GM21717 (cell line): ENCODE measurements at regions not wholly inside any gene's neighbourhood (a gene's known extent, or its start where the extent isn't known, plus 50 kb on each side); places are given as distances from the start of the nearest gene placed in this dataset.
"Not testable (repeated sequence)": the region's sequence is repeated elsewhere in the genome, so short reads cannot be mapped to it uniquely, and the experiment has no call there.

Experiments used
- ATAC-seq: cut with Tn5 transposase; IDR thresholded peaks from one replicate; pipeline ENCODE4 v1.9.1; 2021; ENCODE audit warnings: mild to moderate bottlenecking, moderate library complexity; ENCODE audit not compliant: unreplicated experiment

DNA sequence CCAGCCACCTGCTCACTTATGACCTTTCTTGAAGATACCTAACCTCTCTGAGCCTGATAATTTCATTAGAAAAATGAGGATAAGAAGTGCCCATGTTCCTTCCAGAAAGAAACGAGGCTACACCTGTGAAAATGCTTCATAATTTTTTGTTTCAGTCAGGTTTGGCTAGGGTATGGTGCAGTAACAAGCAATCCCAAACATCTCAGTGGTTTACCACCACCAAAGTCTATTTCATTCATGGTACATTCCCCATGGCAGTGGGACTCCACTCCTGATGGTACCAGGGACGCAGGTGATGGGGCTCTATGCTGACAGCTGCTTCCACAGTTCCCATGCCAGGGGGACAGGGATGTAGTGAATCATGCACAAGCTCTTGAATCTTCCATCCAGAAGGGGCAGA, 147.6 kb upstream of the CES5A start:
- ATAC-seq = no peak

DNA sequence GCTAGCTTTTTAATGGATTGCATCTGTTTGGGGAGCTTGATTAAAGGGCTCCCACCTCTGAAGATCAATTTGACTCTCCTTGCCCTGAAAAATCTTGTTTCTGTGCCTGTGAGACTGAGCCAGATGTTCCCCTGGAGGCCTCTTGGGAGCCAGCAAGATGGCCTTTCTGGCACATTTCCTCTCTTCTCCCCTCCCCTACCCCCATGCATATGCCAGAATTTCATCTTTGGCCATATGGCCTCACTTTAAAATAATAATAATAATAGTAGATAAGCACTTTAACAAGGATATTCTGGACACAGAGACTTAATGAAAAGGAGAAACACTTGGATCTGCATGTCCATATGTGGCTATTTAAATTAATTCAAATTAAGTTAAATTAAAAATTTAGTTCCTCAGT, 144.1 kb upstream of the CES5A start:
- no peak for ATAC-seq

DNA sequence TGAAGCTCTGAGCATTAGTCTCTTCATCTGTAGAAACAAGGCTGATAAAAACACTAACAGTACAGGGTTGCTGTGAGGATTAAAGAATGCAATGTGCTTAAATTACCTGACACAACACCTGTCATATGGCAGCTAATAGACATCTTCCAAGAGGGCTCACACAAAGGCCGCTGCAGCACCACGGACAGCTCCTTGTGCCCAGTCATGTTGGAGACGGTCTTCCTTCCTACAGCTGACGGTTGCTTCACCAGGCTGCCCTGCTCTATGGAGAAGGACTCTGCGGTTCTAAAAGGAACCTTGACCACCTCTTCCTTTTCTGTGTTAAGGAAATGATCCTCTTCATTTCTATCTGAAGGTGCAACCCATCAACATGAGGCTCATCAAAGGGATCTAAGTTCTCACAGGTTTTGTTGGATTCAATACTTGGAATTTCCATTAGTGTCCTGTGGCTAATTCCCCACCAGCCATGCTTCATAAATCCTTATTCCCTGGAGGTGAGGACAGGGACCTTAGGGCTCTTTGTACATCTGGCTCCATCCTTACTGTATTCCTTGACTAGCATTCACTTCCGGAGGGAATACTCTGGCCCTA, 138.9 kb upstream of the CES5A start:
- no peak for ATAC-seq

DNA sequence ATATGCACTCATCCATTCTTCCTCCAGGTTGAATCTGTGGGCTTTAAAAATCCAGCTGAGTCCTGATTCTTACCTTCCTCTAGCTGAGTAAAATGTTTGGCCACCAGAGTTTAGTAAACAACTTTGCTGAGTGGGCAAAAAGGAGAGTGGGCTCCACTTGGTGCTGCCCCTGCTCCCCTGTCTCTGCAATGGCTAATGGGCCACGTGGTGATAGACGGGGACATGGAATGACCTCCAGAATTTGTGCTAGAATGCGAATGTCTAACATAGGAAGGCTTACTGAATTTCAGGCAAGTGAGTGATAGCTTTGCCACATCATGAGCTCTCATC, 137.3 kb upstream of the CES5A start:
- no peak for ATAC-seq

DNA sequence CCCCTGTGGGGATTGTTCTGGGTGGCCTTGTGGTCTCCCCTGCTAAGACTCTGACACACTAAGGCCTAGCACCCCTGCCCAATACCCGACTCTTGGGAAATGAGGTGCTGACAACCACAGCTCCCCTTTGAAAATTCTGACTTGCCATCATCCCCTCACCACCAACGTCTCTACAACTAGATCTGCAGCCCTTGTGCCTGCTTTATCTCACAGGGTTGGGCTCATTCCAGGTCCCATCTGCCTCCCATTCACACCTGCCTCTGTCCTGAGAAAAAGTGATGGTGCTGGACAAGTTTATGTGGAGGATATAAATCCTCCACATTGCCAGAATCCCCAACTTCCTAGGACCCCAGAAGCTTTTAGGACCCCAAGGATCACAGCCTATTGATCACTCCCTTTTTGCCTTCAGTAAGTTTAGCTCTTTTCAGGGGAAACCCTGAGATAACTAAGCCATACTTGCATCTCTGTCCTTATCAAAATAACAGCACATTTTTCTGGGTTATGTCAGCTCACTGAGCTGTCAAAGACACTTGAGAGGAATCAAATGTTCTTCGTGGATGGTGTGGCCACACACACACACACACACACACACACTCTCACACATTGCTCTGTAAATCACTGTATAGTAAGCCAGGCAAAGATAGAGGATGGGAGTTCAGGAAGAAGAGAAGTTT, 136.8 kb upstream of the CES5A start:
- ATAC-seq = no peak

DNA sequence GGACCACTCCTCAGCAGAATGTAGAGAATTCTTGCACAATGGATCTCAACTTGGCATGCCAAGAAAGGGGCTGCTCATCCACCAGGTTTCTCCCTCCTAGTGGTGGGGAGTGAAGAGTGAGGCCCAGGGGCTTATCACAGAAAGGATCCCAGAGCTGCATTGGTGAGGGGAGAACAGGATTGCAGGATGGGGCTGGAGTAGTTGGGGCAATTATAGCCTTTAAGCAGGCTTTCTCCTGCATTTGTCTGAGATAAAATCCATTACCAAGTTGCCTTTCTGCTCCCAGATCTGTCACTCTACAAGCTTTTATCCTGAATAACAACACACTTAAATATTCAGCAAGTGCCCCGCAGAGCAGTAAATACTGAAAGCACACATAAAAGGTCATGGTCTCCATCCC, 130.8 kb upstream of the CES5A start:
- ATAC-seq = no peak

DNA sequence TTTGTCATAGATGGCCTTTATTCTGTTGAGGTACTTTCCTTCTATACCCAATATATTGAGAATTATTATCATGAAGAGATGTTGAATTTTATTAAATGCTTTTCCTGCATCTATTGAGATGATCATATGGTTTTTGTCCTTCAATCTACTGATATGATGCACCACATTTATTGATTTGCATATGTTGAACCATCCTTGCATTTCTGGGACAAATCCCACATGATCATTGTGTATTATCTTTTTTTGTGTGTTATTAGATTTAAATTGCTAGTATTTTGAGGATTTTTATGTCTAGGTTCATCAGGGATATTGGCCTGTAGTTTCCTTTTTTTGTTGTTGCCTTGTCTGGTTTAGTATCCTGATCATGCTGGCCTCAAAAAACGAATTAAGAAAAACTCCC, 124.5 kb upstream of the CES5A start:
- ATAC-seq = no peak

DNA sequence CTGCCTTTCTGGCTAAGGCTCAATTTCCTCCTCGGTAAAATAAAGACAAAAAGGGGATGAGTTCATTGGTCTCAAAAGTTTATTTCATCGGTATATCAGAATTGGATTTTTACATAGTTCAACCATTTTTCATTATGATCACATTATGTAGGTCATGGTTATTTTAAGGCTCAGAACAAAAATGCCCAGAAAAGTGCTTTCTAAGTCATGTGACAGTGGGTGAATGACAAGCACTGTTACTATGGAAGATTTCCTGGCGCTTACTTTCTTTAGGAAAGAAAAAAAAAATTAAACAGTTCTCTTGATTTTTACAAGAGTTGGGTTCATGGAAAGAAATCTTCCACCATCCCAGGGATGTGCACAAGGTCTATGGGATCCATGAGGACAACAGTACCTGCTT, 117.9 kb upstream of the CES5A start:
- ATAC-seq = no peak

DNA sequence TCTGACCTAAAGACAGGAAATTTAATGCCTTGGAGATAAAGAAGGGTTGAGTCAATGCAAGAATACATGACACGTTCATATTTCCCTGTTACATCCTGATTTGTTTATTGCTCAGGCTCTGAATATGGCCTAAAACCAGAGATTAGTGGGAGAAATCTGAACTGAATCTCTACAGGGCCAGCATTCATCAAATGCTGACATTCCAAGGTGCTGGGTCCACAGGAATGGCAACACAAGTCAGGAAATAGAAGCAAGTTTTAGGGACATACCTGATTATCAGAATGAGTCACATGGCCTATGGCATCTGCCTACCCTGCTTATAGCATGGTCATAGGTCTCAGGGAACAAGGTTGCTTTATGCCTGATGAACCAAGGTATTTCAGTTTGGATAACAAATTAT, 117.4 kb upstream of the CES5A start:
- ATAC-seq = no peak

DNA sequence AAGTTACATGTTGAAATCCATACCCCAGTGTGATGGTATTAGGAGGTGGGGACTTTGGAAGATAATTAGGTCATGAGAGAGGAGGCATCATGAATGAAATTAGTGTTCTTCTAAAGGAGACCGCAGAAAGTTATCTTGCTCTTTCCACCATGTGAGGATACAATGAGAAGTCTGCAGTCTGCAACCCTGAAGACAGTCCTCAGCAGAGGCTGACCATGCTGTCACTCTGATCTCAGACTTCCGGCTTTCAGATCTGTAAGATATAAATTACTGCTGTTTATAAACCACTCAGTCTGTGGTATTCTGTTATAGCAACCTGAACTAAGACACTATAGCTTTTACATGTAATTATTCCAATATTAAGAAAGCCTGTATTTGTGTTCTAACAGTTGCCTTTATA, 116.7 kb upstream of the CES5A start:
- ATAC-seq = no peak

DNA sequence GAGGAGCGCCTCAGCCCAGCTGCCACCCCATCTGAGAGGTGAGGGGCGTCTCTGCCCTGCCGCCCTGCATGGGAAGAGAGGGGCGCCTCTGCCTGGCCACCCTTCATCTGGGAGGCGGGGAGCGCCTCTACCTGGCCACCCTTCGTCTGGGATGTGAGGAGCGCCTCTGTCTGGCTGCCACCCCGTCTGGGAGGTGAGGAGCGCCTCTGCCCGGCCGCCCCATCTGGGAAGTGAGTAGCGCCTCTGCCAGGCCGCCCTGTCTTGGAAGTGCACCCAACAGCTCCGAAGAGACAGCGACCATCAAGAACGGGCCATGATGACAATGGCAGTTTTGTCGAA, 114.4 kb upstream of the CES5A start:
- ATAC-seq = no peak

DNA sequence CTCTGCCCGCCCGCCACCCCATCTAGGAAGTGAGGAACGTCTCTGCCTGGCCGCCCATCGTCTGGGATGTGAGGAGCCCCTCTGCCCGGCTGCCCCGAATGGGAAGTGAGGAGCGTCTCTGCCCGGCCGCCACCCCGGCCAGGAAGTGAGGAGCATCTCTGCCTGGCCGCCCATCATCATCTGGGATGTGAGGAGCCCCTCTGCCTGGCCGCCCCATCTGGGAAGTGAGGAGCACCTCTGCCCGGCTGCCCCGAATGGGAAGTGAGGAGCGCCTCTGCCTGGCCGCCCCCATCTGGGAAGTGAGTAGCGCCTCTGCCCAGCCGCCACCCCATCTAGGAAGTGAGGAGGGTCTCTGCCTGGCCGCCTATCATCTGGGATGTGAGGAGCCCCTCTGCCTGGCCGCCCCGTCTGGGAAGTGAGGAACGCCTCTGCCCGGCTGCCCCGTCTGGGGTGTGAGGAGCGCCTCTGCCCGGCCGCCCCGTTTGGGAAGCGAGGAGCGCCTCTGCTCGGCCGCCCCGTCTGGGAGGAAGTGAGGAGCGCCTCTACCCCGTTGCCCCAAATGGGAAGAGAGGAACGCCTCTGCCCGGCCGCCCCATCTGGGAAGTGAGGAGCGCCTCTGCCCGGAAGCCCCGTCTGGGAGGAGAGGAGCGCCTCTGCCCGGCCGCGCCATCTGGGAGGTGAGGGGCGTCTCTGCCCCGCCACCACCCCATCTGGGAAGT, 113.8 kb upstream of the CES5A start:
- not testable (repeated sequence) for ATAC-seq

DNA sequence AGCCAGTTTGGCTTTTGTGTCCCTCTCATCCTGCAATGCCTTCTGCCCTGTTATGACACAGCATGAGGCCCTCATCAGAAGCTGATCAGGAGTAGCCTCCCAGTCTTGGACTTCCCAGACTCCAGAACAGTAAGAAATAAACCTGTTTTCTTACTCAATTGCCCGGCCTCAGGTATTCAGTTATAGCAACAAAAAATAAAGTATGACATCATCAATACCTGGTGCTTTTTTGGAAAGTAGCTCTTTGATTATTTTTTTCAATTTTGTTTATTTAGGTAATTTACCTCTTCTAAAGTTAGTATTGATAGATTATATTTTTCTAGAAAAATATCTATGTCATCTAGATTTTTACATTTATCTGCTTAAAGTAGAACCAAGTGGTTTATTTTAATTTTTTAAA, 112.8 kb upstream of the CES5A start:
- ATAC-seq = no peak

DNA sequence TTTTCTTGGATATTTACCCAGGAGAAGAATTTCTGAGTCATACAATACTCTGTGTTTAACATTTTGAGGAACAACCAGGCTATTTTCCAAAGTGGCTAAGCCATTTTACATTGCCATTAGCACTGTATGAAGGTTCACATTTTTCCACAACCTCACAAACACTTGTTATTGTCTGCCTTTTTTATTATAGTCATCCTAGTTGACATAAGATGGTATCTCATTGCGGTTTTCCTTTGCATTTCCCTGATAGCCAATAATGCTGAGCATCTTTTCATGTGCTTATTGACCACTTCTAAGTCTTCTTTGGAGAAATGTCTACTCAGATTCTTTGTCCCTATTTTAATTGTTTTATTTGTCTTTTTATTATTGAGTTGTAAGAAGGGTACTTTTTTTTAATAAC, 107.4 kb upstream of the CES5A start:
- ATAC-seq = no peak

DNA sequence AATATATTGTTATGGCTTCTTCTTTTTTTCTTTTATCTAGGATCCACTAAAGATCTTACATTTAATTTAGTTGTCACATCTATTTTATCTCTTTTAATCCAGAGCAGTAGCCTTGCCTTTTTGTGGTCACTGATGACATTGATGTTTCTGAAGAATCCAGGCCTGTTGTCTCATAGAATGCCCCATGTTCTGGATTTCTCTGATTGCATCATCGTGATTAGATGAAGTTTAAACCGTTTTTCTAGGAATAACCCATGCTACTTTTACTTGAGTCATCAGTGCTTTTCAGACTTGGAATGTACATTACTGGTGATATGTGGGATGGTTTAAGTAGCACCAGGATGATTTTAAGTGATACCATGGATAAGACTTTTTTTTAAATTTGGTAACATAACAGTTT, 106.4 kb upstream of the CES5A start:
- ATAC-seq = no peak

DNA sequence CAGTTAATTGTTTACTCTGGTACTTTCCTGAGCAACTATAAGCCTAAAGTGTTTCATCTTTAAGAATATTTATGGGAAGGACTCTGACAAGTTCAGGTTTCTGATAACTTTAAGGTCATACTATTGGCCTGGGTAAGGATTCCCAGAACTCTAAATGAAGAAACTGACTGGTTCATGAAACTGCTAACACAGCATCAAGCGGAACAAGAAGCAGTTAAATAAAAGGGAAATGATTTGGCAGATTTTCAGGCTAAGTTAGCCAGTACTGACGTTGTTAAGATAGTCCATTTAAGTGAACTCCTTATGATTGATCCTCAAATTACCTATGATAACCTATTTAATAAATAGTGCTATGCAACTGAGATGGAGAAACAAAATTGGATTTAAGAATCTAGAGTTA, 101.6 kb upstream of the CES5A start:
- ATAC-seq = no peak

DNA sequence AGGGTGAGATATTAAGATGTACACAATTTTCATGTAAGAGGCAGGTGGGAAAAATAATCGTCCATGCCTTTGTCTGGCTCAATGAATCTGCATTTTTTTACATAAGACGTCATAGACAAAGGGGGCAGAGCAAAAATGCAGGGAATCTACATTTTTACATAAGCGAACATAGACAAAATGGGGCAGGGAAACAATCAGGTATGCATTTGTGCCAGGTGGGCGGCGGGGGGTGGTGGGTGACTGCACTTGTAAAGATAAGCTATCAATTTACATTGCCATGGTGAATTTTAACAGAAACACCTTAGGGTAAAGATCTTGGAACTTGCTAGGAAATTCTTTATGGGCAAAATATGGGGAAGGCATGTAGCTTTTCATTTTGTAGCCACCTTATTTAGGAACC, 96.3 kb upstream of the CES5A start:
- ATAC-seq = no peak

DNA sequence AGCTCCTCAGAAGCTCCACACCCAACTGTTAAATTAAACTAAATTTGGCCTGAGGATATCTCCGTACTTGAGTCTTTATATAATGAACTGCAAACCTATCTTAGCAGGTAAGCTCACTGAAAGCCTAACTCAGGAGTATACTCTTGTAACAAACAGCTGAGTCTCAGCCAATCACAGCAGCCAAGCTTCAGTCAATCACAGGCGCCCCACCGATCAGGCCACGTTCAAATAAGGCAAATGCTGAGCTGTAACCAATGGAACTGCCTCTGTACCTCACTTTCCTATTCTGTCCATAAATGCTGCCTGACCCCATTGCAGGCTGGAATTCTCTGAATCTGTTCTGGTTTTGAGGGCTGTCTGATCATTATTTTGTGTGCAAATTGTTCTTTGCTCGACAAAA, 93.0 kb upstream of the CES5A start:
- no peak for ATAC-seq

DNA sequence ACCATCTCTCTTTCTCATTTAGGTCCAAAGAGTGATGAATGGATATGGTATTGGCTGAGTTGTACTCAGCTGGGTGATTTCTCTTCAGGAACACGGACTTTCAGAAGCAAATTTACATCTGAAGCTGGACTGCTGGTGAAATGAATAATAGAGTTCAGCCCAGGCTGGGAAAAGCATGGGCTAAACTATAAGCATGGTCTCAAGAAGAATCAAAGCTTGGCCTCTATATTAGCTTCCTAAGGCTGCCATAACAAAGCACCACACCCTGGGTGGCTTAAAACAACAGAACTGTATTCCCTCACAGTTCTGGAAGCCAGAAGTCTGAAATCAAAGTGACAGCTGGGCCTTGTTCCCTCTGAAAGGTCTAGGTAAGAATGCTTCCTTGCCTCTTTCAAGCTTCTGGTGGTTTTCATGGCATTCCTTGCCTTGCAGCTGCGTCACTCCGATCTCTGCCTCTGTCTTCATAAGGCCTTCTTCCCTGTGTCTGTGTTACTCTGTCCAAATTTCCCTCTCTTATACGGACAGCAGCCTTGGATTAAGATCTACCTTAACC, 89.8 kb upstream of the CES5A start:
- no peak for ATAC-seq

DNA sequence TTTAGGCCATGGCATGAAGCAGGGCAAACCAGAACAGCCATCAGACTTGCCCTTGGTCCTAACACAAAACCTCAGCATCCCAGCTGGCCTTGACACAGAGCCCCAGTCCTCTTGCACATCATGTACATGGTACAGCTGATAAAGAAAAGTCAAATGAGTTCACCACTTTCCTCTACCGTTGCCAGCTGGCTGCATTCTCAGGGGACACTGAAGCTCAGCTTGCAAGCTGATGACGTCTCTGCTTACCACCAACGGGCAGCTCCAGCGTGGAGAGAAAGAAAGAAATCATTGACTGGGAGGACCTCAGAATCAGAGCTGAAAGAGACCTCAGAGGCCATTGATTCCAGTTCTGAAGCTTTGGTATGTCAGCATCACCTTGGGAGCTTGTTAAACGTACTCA, 80.7 kb upstream of the CES5A start:
- no peak for ATAC-seq

DNA sequence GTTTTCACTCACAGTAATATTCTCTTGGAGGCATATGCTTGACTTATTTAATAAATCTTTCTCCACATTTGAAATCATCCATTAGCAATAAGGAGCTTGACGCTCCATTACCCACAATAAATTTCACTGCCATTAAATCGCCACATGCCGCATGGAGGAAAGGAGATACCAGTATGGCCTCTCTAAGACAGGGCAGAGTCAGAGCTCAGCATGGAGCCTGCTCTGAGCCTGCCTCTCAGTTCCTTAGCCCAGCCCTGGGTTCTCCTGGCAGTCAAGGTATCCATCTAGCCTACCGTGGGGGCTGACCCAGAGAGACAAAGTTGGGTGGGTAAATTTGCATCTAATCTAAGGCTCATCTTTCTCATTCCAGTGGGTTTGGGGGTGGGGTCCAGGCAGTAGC, 80.3 kb upstream of the CES5A start:
- no peak for ATAC-seq

DNA sequence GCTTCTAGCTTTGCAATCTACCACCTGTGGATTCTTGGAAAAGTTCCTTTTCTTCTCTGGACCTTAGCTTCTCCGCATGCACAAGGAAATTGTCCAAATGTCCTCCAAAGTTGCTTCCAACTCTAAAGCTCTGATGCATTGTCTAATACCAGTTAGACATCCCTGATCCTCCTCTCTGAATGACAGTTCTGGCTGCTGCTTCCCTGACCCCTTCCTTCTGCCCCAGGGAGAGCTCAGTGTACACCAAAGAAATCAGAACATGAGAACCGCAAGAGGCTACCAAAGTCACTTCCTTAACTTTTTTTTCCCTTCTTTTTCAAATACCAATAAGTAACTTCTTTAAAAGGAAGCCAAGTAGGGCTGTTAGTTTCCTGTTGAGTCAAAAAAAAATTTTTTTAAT, 79.7 kb upstream of the CES5A start:
- no peak for ATAC-seq

DNA sequence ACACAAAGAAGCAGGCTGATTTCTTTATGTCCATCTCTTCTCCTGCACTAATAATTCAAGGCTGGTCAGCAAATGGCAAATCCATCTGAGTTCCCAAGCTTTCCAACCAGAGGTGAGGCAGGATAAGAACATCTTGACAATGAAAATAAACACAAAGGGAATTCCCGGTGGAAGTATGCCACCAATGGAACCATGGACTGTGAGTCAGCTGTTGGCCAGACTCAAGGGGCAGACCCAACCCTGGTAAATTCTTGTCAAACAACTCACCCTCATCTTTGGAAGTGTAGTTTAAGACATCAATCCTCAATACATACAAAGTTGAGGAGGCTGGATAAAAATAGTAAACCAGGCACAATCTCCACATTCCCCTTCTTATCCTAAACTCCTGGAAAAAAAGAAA, 74.3 kb upstream of the CES5A start:
- ATAC-seq = no peak
